ENCODE measurements at regions not wholly inside any gene's neighbourhood (a gene's known extent, or its start where the extent isn't known, plus 50 kb on each side); places are given as distances from the start of the nearest gene placed in this dataset.

GRCh38 chr2:189995679-189996078, 66.8 kb downstream of the MSTN start:
- TF ChIP-seq CTCF (IDR thresholded peaks at IDR 0.05) (no peak), POLR2A (IDR thresholded peaks at IDR 0.05) (no peak)

All from heart left ventricle (tissue), 13 donors.